Ectodermal cell (in vitro differentiated cells): ENCODE measurements at regions not wholly inside any gene's neighbourhood (a gene's known extent, or its start where the extent isn't known, plus 50 kb on each side); places are given as distances from the start of the nearest gene placed in this dataset.

Source experiments
- H3K27ac ChIP-seq: 2 replicates; pipeline ENCODE4 v1.7.0; 2013; ENCODE audit warnings: mild to moderate bottlenecking, low read depth, low read length; ENCODE audit not compliant: insufficient read depth, poor library complexity, severe bottlenecking
- H3K27me3 ChIP-seq: 2 replicates; pipeline ENCODE4 v1.7.0; 2013; ENCODE audit warnings: mild to moderate bottlenecking, low read length; ENCODE audit not compliant: insufficient read depth, control insufficient read depth, poor library complexity, severe bottlenecking
- H3K36me3 ChIP-seq: one replicate; pipeline ENCODE4 v1.7.0; 2013; ENCODE audit warnings: low read length; ENCODE audit not compliant: control insufficient read depth, insufficient read depth
- H3K4me1 ChIP-seq: one replicate; pipeline ENCODE4 v1.7.0; 2013; ENCODE audit warnings: low read length; ENCODE audit not compliant: control insufficient read depth, insufficient read depth
- H3K4me3 ChIP-seq: 2 replicates; pipeline ENCODE4 v1.7.0; 2013; ENCODE audit warnings: low read depth, low read length, control low read depth; ENCODE audit not compliant: insufficient read depth
- H3K9me3 ChIP-seq: 2 replicates; pipeline ENCODE4 v1.7.0; 2013; ENCODE audit warnings: mild to moderate bottlenecking, low read length, moderate library complexity; ENCODE audit not compliant: control insufficient read depth
- WGBS, 2 experiments: methylation state at CpG; one replicate each; pipeline ENCODE4 v1.1.7; 2013; ENCODE audit warnings: missing lambda C conversion rate in 2 of 2; 5-methylcytosine and 5-hydroxymethylcytosine counted together

GRCh38 chr4:189498457-189498856 lies 442.2 kb upstream of the FRG1 start:
- Histone ChIP-seq H3K4me1 (no peaks in the 10 kb centered on the region), H3K9me3 (no peaks in the 10 kb centered on the region), H3K27me3 (no peaks in the 10 kb centered on the region), H3K36me3 (no peaks in the 10 kb centered on the region), H3K4me3 (no peak overlapping the region), H3K27ac (no peak overlapping the region)
- 90 to 92% methylated on average over 8 of the region's 8 CpGs for WGBS, 2 experiments

GRCh38 chr4:189499696-189500095 lies 441.0 kb upstream of the FRG1 start:
- no peaks in the 10 kb centered on the region for H3K36me3 ChIP-seq
- 94 to 96% methylated on average over 7 of the region's 7 CpGs for WGBS, 2 experiments
- H3K4me3 ChIP-seq = no peak overlapping the region
- H3K9me3 ChIP-seq = no peaks in the 10 kb centered on the region
- H3K4me1 ChIP-seq = no peaks in the 10 kb centered on the region
- no peak overlapping the region for H3K27ac ChIP-seq
- no peaks in the 10 kb centered on the region for H3K27me3 ChIP-seq

GRCh38 chr4:189500970-189501369 lies 439.7 kb upstream of the FRG1 start:
- H3K27me3 ChIP-seq = no peaks in the 10 kb centered on the region
- no peaks in the 10 kb centered on the region for H3K9me3 ChIP-seq
- 91 to 95% methylated on average over 4 to 5 of the region's 5 CpGs for WGBS, 2 experiments
- H3K36me3 ChIP-seq = no peaks in the 10 kb centered on the region
- no peak overlapping the region for H3K4me3 ChIP-seq
- H3K27ac ChIP-seq = no peak overlapping the region
- H3K4me1 ChIP-seq = no peaks in the 10 kb centered on the region

- no peak overlapping the region for H3K27ac ChIP-seq
These were observed 437.7 kb upstream of the FRG1 start for GRCh38 chr4:189502841-189503435.

GRCh38 chr4:189504220-189504619 lies 436.5 kb upstream of the FRG1 start:
- 86 to 94% methylated on average over 2 of the region's 2 CpGs for WGBS, 2 experiments
- Histone ChIP-seq H3K27ac (no peak overlapping the region), H3K4me3 (no peak overlapping the region), H3K36me3 (no peaks in the 10 kb centered on the region), H3K9me3 (no peaks in the 10 kb centered on the region), H3K27me3 (no peaks in the 10 kb centered on the region), H3K4me1 (no peaks in the 10 kb centered on the region)

More at GRCh38 chr4:189502841-189503435, 437.7 kb upstream of the FRG1 start:
- H3K4me3 ChIP-seq = no peak overlapping the region
- H3K9me3 ChIP-seq = no peaks in the 10 kb centered on the region
- H3K4me1 ChIP-seq = no peaks in the 10 kb centered on the region
- no peaks in the 10 kb centered on the region for H3K27me3 ChIP-seq
- no peaks in the 10 kb centered on the region for H3K36me3 ChIP-seq
- WGBS, 2 experiments = 93 to 94% methylated on average over 12 of the region's 12 CpGs

- 90 to 92% methylated on average over 3 of the region's 3 CpGs for WGBS, 2 experiments
- Histone ChIP-seq H3K36me3 (no peaks in the 10 kb centered on the region), H3K27ac (no peak overlapping the region), H3K4me3 (no peak overlapping the region), H3K27me3 (no peaks in the 10 kb centered on the region), H3K4me1 (no peaks in the 10 kb centered on the region), H3K9me3 (no peaks in the 10 kb centered on the region)
These were observed 435.3 kb upstream of the FRG1 start for GRCh38 chr4:189505380-189505779.

- 88 to 89% methylated on average over 10 of the region's 10 CpGs for whole genome bisulfite sequencing, 2 experiments
- no peaks in the 10 kb centered on the region for H3K4me1 ChIP-seq
- no peak overlapping the region for H3K27ac ChIP-seq
- no peaks in the 10 kb centered on the region for H3K27me3 ChIP-seq
- no peaks in the 10 kb centered on the region for H3K9me3 ChIP-seq
- H3K4me3 ChIP-seq = no peak overlapping the region
- H3K36me3 ChIP-seq = no peaks in the 10 kb centered on the region
These were observed 434.6 kb upstream of the FRG1 start for GRCh38 chr4:189506080-189506479.

GRCh38 chr4:189507060-189507459 lies 433.6 kb upstream of the FRG1 start:
- WGBS, 2 experiments = 88 to 97% methylated on average over 1 to 2 of the region's 2 CpGs

GRCh38 chr4:189510601-189511000 lies 430.1 kb upstream of the FRG1 start:
- Histone ChIP-seq H3K27ac (no peak overlapping the region), H3K4me3 (no peak overlapping the region), H3K9me3 (no peaks in the 10 kb centered on the region), H3K27me3 (no peaks in the 10 kb centered on the region), H3K36me3 (no peaks in the 10 kb centered on the region), H3K4me1 (no peaks in the 10 kb centered on the region)
- WGBS, 2 experiments = 88 to 100% methylated on average over 1 of the region's 1 CpG

More at GRCh38 chr4:189507060-189507459, 433.6 kb upstream of the FRG1 start:
- Histone ChIP-seq H3K4me3 (no peak overlapping the region), H3K27me3 (no peaks in the 10 kb centered on the region), H3K27ac (no peak overlapping the region), H3K36me3 (no peaks in the 10 kb centered on the region), H3K4me1 (no peaks in the 10 kb centered on the region), H3K9me3 (no peaks in the 10 kb centered on the region)

GRCh38 chr4:189511581-189511980 lies 429.1 kb upstream of the FRG1 start:
- no peaks in the 10 kb centered on the region for H3K9me3 ChIP-seq
- no peaks in the 10 kb centered on the region for H3K36me3 ChIP-seq
- no peak overlapping the region for H3K4me3 ChIP-seq
- no peaks in the 10 kb centered on the region for H3K27me3 ChIP-seq
- H3K27ac ChIP-seq = no peak overlapping the region
- H3K4me1 ChIP-seq = no peaks in the 10 kb centered on the region
- WGBS, 2 experiments = 93% methylated on average over 10 of the region's 10 CpGs

GRCh38 chr4:189513421-189513820 lies 427.3 kb upstream of the FRG1 start:
- H3K27me3 ChIP-seq = no peaks in the 10 kb centered on the region
- H3K27ac ChIP-seq = no peak overlapping the region
- WGBS, 2 experiments = 88 to 90% methylated on average over 7 of the region's 7 CpGs
- H3K4me3 ChIP-seq = no peak overlapping the region
- H3K4me1 ChIP-seq = no peaks in the 10 kb centered on the region
- H3K9me3 ChIP-seq = no peaks in the 10 kb centered on the region
- H3K36me3 ChIP-seq = no peaks in the 10 kb centered on the region
